NB4 (cell line): ENCODE measurements at regions not wholly inside any gene's neighbourhood (a gene's known extent, or its start where the extent isn't known, plus 50 kb on each side); places are given as distances from the start of the nearest gene placed in this dataset.

ENCODE experiments used
- DNase-seq: peaks from one replicate; pipeline ENCODE4 v3.0.0; 2010; ENCODE audit warnings: low read depth
- H3K4me3 ChIP-seq: one replicate; pipeline ENCODE4 v1.5.1; 2011; ENCODE audit warnings: mild to moderate bottlenecking, low read depth, low read length, moderate library complexity
- CTCF ChIP-seq: IDR thresholded peaks from one replicate; pipeline ENCODE4 v1.5.1; 2012; ENCODE audit warnings: low read depth, low read length
- MAX ChIP-seq: IDR thresholded peaks from 2 replicates; pipeline ENCODE4 v1.6.1; 2011; ENCODE audit warnings: low read depth, low read length
- MYC ChIP-seq: IDR thresholded peaks from 2 replicates; pipeline ENCODE4 v1.6.1; 2011; ENCODE audit warnings: low read depth, low read length
- POLR2A ChIP-seq: IDR thresholded peaks from 2 replicates; pipeline ENCODE4 v1.6.1; 2011; ENCODE audit warnings: mild to moderate bottlenecking; ENCODE audit not compliant: insufficient read length; ENCODE audit errors: extremely low read depth

GRCh38 chr1:114272593-114272992 is 118.9 kb upstream of the SYT6 start:
- no peak for TF ChIP-seq POLR2A
- no peak for TF ChIP-seq MYC
- no peak for TF ChIP-seq MAX
- no peak for TF ChIP-seq CTCF
- no peak overlapping the region for H3K4me3 ChIP-seq
- DNase-seq = no peak

GRCh38 chr1:114270718-114271117 is 117.0 kb upstream of the SYT6 start:
- no peak for DNase-seq
- no peak overlapping the region for H3K4me3 ChIP-seq
- TF ChIP-seq CTCF (no peak), MAX (no peak), POLR2A (no peak), MYC (no peak)

- no peak for DNase-seq
- TF ChIP-seq MAX (no peak), CTCF (no peak), MYC (no peak), POLR2A (no peak)
- no peak overlapping the region for H3K4me3 ChIP-seq
Measured at GRCh38 chr1:114270282-114270681, 116.6 kb upstream of the SYT6 start.

GRCh38 chr1:114269539-114269938 is 115.9 kb upstream of the SYT6 start:
- no peak for DNase-seq
- TF ChIP-seq CTCF = no peak
- TF ChIP-seq POLR2A = no peak
- no peak for TF ChIP-seq MYC
- no peak for TF ChIP-seq MAX
- H3K4me3 ChIP-seq = no peak overlapping the region

- no peak overlapping the region for H3K4me3 ChIP-seq
- no peak for DNase-seq
- no peak for TF ChIP-seq MAX
- no peak for TF ChIP-seq MYC
- TF ChIP-seq CTCF = no peak
- TF ChIP-seq POLR2A = no peak
Measured at GRCh38 chr1:114263343-114263742, 109.7 kb upstream of the SYT6 start.

- no peak for DNase-seq
- no peak for TF ChIP-seq MYC
- no peak for TF ChIP-seq CTCF
- H3K4me3 ChIP-seq = no peak overlapping the region
Measured at GRCh38 chr1:114262337-114262736, 108.7 kb upstream of the SYT6 start.
